A673 (cell line): ENCODE measurements at regions not wholly inside any gene's neighbourhood (a gene's known extent, or its start where the extent isn't known, plus 50 kb on each side); places are given as distances from the start of the nearest gene placed in this dataset.

Experiments
- BruUV-seq: library from RNA; stranded (reverse); fragments of 400-500 nt; replicated peaks from 2 replicates; lab custom pipeline; 2021; lab: Mats Ljungman, UMichigan
- CTCF ChIA-PET: fragments of 300-600 bp; sonication (Branson Sonifier 250); formaldehyde crosslinking; loops from one replicate; lab custom pipeline; 2022; ENCODE audit warnings: antibody characterized with exemption; lab: Charles Lee
- POLR2A ChIA-PET: fragments of 300-600 bp; sonication (Branson Sonifier 250); formaldehyde crosslinking; loops from one replicate; lab custom pipeline; 2022; ENCODE audit warnings: antibody characterized with exemption; ENCODE audit not compliant: low non-redundant PET; lab: Charles Lee
- DNase-seq: peaks from one replicate; pipeline ENCODE4 v3.0.0-alpha.2; 2015; ENCODE audit warnings: low spot score
- H3K27ac ChIP-seq: fragments of 200-600 bp; sonication (generic); 2 replicates; pipeline ENCODE4 v1.5.1; 2016; ENCODE audit warnings: mixed run types, low read depth, mild to moderate bottlenecking, mixed read lengths, antibody characterized with exemption, low read length; ENCODE audit not compliant: poor library complexity, severe bottlenecking
- H3K27me3 ChIP-seq: fragments of 200-600 bp; sonication (generic); replicated peaks from 2 replicates; pipeline ENCODE4 v1.6.1; 2017; ENCODE audit warnings: mixed run types, low read depth, mild to moderate bottlenecking, mixed read lengths, antibody characterized with exemption, low read length; ENCODE audit not compliant: insufficient read depth, poor library complexity
- H3K36me3 ChIP-seq: fragments of 200-600 bp; sonication (generic); 2 replicates; pipeline ENCODE4 v1.6.1; 2016; ENCODE audit warnings: mixed run types, mild to moderate bottlenecking, mixed read lengths, antibody characterized with exemption, low read length; ENCODE audit not compliant: insufficient read depth, poor library complexity, severe bottlenecking
- H3K4me1 ChIP-seq: fragments of 200-600 bp; sonication (generic); 2 replicates; pipeline ENCODE4 v1.6.1; 2017; ENCODE audit warnings: mixed run types, mild to moderate bottlenecking, mixed read lengths, antibody characterized with exemption, low read length; ENCODE audit not compliant: insufficient read depth, poor library complexity, severe bottlenecking
- H3K4me3 ChIP-seq: fragments of 200-600 bp; sonication (generic); 2 replicates; pipeline ENCODE4 v1.5.1; 2016; ENCODE audit warnings: low read depth, mixed run types, mild to moderate bottlenecking, mixed read lengths, low read length; ENCODE audit not compliant: poor library complexity, severe bottlenecking
- H3K9me3 ChIP-seq: fragments of 200-600 bp; sonication (generic); 2 replicates; pipeline ENCODE4 v1.6.1; 2016; ENCODE audit warnings: mixed run types, low read depth, mild to moderate bottlenecking, mixed read lengths, antibody characterized with exemption, low read length; ENCODE audit not compliant: poor library complexity, severe bottlenecking
- EZH2 ChIP-seq: fragments of 200-600 bp; sonication (generic); IDR thresholded peaks from 2 replicates; pipeline ENCODE4 v1.6.1; 2017; ENCODE audit warnings: borderline replicate concordance, low read depth, mild to moderate bottlenecking, mixed read lengths, antibody characterized with exemption, low read length; ENCODE audit not compliant: poor library complexity, severe bottlenecking
- intact Hi-C: fragments of 100-400 bp; cut with micrococcal nuclease; formaldehyde crosslinking; loops from one replicate; pipeline ENCODE4 v1.10.0; 2022; ENCODE audit not compliant: unreplicated experiment
- TF ChIP-seq, protein P1 (sequence below): fragments of 300-800, 200-600 bp; sonication (generic); conservative IDR thresholded peaks from 2 replicates; pipeline ENCODE4 v1.5.1; 2017; ENCODE audit warnings: low read depth, mild to moderate bottlenecking, antibody characterized with exemption, low read length, moderate library complexity, mixed read lengths

DNA sequence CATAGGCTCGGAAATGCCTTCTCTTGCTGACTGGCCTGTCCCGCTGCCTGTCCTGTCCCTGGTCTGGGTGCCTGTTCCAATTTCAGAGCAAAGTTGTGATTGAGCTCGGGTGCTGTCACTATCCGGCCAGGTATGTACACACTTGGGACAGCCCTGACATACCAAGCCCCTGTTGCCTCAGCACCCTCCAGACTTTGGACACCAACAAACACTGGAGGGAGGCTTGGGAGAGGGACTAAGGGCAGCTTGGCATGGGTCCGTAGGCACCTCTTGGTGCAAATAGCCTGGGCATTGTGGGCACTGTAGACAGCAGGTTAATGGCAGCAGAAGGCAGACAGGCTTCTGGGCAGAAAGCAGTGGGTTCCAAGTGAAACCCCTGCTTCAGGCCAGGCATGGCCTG is 86.3 kb upstream of the SEMA6A start:
- Histone ChIP-seq H3K4me3 (no peak overlapping the region), H3K27me3 (no peaks in the 10 kb centered on the region), H3K4me1 (peaks cover 21% of the 10 kb centered on the region), H3K27ac (no peak overlapping the region), H3K9me3 (no peaks in the 10 kb centered on the region), H3K36me3 (no peaks in the 10 kb centered on the region)
- ChIA-PET POLR2A (no interaction called here), CTCF (no interaction called here)
- BruUV-seq, result no TSS peak
- TF ChIP-seq, protein P1, sequence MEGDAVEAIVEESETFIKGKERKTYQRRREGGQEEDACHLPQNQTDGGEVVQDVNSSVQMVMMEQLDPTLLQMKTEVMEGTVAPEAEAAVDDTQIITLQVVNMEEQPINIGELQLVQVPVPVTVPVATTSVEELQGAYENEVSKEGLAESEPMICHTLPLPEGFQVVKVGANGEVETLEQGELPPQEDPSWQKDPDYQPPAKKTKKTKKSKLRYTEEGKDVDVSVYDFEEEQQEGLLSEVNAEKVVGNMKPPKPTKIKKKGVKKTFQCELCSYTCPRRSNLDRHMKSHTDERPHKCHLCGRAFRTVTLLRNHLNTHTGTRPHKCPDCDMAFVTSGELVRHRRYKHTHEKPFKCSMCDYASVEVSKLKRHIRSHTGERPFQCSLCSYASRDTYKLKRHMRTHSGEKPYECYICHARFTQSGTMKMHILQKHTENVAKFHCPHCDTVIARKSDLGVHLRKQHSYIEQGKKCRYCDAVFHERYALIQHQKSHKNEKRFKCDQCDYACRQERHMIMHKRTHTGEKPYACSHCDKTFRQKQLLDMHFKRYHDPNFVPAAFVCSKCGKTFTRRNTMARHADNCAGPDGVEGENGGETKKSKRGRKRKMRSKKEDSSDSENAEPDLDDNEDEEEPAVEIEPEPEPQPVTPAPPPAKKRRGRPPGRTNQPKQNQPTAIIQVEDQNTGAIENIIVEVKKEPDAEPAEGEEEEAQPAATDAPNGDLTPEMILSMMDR, result no peak
- TF ChIP-seq EZH2, result no peak
- no peak for DNase-seq
- intact Hi-C loops, result no loop called here

DNA sequence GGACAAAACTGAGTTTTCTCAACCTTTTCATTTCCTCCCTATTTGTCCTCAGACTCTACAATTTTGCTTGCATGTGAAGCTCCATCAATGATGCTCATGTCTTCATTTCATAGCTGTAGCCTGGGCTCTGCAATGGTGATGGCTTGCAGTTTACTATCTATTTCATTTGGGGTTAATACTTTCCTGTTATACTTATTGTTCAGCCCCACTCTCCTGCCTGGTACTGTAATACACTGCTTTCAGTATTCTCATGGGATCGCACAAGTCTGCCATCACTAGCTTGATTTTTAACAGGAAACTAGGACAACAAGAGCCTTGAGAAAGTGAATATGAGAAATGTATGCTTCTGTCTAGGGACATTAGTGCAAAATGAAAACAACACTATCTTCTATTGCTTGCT is 84.2 kb upstream of the SEMA6A start:
- H3K27me3 ChIP-seq, result no peaks in the 10 kb centered on the region
- H3K4me3 ChIP-seq, result no peak overlapping the region
- CTCF ChIA-PET, result interaction anchor here (0.8 kb wide), 1 partner anchor 101 kb away, joined by 3 read pairs; no protein-coding TSS in a partner anchor
- POLR2A ChIA-PET, result no interaction called here
- H3K4me1 ChIP-seq, result peaks cover 39% of the 10 kb centered on the region
- no TSS peak for BruUV-seq
- H3K27ac ChIP-seq, result no peak overlapping the region
- no peaks in the 10 kb centered on the region for H3K36me3 ChIP-seq
- no peaks in the 10 kb centered on the region for H3K9me3 ChIP-seq
- intact Hi-C loops, result no loop called here
- TF ChIP-seq EZH2, result no peak
- TF ChIP-seq, protein P1, result no peak
- no peak for DNase-seq

DNA sequence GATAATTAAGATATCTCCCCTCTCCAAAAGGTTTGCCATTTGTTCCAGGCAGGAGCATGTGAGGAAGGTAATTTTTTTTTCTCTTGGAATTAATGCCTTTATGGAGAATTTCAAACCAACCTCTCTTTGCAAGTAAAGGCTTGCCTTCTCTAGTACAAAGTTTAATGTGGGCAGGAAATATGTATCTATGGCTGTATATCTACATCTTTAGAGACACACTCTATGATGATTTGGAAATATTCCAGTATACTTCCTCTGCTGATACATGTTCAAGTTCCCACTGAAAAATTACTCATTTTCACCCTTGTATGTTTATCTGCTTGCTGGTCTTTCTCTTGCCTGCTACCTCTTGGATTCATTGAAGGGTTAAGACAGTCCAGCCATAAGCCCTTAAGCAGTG is 83.5 kb upstream of the SEMA6A start:
- DNase-seq, result no peak
- H3K4me3 ChIP-seq, result no peak overlapping the region
- intact Hi-C loops, result no loop called here
- ChIA-PET POLR2A (no interaction called here), CTCF (no interaction called here)
- no peaks in the 10 kb centered on the region for H3K9me3 ChIP-seq
- BruUV-seq, result no TSS peak
- peaks cover 46% of the 10 kb centered on the region for H3K4me1 ChIP-seq
- H3K27ac ChIP-seq, result no peak overlapping the region
- TF ChIP-seq EZH2, result no peak
- TF ChIP-seq, protein P1, result no peak
- no peaks in the 10 kb centered on the region for H3K36me3 ChIP-seq
- H3K27me3 ChIP-seq, result no peaks in the 10 kb centered on the region
